ENCODE measurements at regions not wholly inside any gene's neighbourhood (a gene's known extent, or its start where the extent isn't known, plus 50 kb on each side); places are given as distances from the start of the nearest gene placed in this dataset.
A peak's percentile ranks its signal among the peaks of the same experiment; 100 is the strongest.
"Not testable (repeated sequence)": the region's sequence is repeated elsewhere in the genome, so short reads cannot be mapped to it uniquely, and the experiment has no call there.

DNA sequence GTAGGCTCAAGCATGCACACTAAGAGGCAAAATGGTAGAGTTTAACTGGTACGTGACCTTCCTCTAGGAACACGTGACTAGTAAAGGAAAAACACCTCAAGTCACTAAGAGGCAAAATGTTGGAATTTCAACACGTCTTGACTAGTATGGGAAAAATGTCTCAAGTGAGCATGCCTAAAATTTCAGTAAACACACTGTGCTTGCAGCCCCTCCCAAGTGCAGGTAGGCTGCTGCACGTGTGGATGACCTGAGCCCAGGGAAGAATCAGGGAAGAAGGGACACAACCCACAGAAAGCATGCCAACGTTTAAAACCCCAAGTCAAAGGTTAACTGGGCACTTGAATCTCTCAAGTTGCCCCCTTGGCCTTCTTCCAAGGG, 162.2 kb downstream of the TENT5A start:
- H3K27me3 ChIP-seq (ENCODE audit: low read depth, low read length), result no peaks in the 10 kb centered on the region
- H3K4me3 ChIP-seq (ENCODE audit: low read depth in 1 of 2, low read length in 2 of 2), result no peak overlapping the region
- H3K27ac ChIP-seq (ENCODE audit: low read length), result no peak overlapping the region
- no peaks in the 10 kb centered on the region for H3K4me1 ChIP-seq (ENCODE audit: control insufficient read depth in 1 of 2, insufficient read depth in 2 of 2, low read length in 2 of 2)
- H3K36me3 ChIP-seq (ENCODE audit: control insufficient read depth in 1 of 2, insufficient read depth in 2 of 2, low read length in 2 of 2), result no peaks in the 10 kb centered on the region
- no peaks in the 10 kb centered on the region for H3K9me3 ChIP-seq (ENCODE audit: control insufficient read depth in 1 of 2, low read length in 2 of 2)

DNA sequence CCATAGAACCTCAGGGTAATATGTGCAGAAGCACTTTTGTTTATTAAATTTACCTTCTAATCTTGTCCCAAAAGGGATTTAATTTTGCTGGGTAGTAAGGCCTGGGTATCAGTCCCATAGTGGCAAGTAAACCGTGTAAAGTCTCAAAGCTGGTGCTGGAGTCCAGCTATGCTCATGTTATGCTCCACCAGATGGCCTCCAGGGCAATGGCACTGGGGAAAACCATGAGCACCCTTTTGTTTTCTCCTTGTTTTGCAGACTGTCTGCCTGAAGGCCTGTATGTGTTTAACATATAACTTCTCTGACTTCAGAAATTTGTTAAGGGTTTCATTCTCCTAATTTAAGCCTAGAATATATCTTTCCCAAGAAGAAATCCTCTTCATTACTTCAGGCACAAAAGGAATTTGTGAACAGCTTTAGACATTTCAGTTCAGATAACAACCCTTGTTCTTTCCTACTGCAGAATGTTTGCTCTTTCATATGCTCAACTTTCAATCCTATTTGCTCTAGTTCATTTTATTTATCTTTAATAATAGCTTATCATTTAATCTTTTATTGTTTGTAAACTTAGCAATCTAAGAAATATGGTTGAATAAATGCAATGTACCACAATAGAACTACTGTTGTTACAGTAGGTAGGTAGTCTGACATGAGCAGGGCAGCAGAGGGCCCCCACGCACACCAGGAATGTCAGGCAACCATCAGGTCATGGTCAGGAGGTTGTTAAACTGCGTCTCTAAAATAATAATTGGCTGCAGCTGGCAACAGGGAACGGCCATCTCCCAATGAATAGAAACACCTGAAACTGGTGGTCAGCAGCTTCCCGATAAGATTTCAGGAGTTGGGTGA, 162.8 kb downstream of the TENT5A start:
- Histone ChIP-seq H3K4me1 (ENCODE audit: control insufficient read depth in 1 of 2, insufficient read depth in 2 of 2, low read length in 2 of 2) (no peaks in the 10 kb centered on the region), H3K27ac (ENCODE audit: low read length) (no peak overlapping the region), H3K4me3 (ENCODE audit: low read depth in 1 of 2, low read length in 2 of 2) (no peak overlapping the region), H3K9me3 (ENCODE audit: control insufficient read depth in 1 of 2, low read length in 2 of 2) (no peaks in the 10 kb centered on the region), H3K27me3 (ENCODE audit: low read depth, low read length) (no peaks in the 10 kb centered on the region), H3K36me3 (ENCODE audit: control insufficient read depth in 1 of 2, insufficient read depth in 2 of 2, low read length in 2 of 2) (no peaks in the 10 kb centered on the region)

DNA sequence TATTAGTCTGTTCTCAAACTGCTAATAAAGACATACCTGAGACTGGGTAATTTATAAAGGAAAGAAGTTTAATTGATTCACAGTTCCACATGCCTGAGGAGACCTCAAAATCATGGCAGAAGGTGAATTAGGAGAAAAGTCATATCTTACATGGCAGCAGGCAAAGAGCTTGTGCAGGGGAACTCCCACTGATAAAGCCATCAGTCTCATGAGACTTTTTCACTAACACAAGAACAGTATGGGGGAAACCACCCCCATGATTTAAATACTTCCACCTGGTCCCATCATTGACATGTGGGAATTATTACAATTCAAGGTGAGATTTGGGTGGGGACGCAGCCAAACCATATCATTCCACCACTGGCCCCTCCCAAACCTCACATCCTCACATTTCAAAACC, 166.8 kb downstream of the TENT5A start:
- not testable (repeated sequence) for H3K4me1 ChIP-seq (ENCODE audit: control insufficient read depth in 1 of 2, insufficient read depth in 2 of 2, low read length in 2 of 2); H3K9me3 ChIP-seq (ENCODE audit: control insufficient read depth in 1 of 2, low read length in 2 of 2); H3K4me3 ChIP-seq (ENCODE audit: low read depth in 1 of 2, low read length in 2 of 2); H3K27ac ChIP-seq (ENCODE audit: low read length); H3K27me3 ChIP-seq (ENCODE audit: low read depth, low read length); H3K36me3 ChIP-seq (ENCODE audit: control insufficient read depth in 1 of 2, insufficient read depth in 2 of 2, low read length in 2 of 2)

DNA sequence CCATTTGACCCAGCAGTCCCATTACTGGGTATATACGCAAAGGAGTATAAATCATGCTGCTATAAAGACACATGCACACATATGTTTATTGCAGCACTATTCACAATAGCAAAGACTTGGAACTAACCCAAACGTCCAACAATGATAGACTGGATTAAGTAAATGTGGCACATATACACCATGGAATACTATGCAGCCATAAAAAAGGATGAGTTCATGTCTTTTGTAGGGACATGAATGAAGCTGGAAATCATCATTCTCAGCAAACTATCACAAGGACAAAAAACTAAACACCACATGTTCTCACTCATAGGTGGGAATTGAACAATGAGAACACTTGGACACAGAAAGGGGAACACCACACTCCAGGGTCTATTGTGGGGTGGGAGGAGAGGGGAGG, 168.3 kb downstream of the TENT5A start:
- not testable (repeated sequence) for H3K36me3 ChIP-seq (ENCODE audit: control insufficient read depth in 1 of 2, insufficient read depth in 2 of 2, low read length in 2 of 2); H3K27me3 ChIP-seq (ENCODE audit: low read depth, low read length); H3K4me1 ChIP-seq (ENCODE audit: control insufficient read depth in 1 of 2, insufficient read depth in 2 of 2, low read length in 2 of 2); H3K4me3 ChIP-seq (ENCODE audit: low read depth in 1 of 2, low read length in 2 of 2); H3K27ac ChIP-seq (ENCODE audit: low read length); H3K9me3 ChIP-seq (ENCODE audit: control insufficient read depth in 1 of 2, low read length in 2 of 2)

DNA sequence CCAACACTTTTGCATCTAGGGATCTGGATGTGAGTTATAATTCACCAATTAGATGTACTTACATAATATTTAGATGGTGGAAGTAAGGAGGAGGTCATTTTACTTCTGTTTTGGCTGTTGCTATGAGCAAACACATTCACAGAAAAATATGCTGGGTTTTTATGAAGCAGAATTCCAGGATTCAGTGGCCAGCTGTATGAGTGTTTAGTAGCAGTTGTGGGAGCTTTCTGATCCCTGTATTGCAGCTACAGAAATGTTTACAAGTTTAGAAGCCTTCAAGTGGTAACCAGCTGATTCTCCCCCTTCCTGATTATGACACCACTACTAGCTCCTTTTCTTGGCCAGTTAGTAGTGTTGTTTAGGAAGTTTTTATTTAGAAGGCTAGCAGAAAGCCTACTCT, 177.0 kb downstream of the TENT5A start:
- no peak overlapping the region for H3K4me3 ChIP-seq (ENCODE audit: low read depth in 1 of 2, low read length in 2 of 2)
- H3K9me3 ChIP-seq (ENCODE audit: control insufficient read depth in 1 of 2, low read length in 2 of 2), result no peaks in the 10 kb centered on the region
- peaks cover 0 to 22% of the 10 kb centered on the region in 2 donors for H3K4me1 ChIP-seq (ENCODE audit: control insufficient read depth in 1 of 2, insufficient read depth in 2 of 2, low read length in 2 of 2)
- H3K36me3 ChIP-seq (ENCODE audit: control insufficient read depth in 1 of 2, insufficient read depth in 2 of 2, low read length in 2 of 2), result no peaks in the 10 kb centered on the region
- no peak overlapping the region for H3K27ac ChIP-seq (ENCODE audit: low read length)
- H3K27me3 ChIP-seq (ENCODE audit: low read depth, low read length), result no peaks in the 10 kb centered on the region

DNA sequence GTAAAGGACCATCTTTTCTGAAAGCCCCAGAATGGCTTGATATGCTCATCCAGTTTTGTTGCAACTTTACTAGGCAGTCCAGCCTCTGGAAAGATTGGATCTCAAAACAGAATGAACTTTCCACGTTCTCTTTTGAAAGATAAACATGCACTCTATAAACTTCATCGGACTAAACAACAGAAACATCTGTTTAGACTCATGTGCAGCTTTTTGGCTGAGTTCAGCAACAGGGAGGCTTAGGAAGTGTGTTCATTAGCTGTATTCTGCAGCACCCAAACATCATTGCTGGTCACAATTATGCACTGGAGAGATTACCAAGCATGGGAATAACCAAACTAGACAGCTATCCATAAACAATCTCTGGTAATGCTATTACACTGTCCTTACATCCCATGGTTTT, 180.5 kb downstream of the TENT5A start:
- no peaks in the 10 kb centered on the region for H3K27me3 ChIP-seq (ENCODE audit: low read depth, low read length)
- no peak overlapping the region for H3K4me3 ChIP-seq (ENCODE audit: low read depth in 1 of 2, low read length in 2 of 2)
- H3K27ac ChIP-seq (ENCODE audit: low read length), result no peak overlapping the region
- peaks cover 0 to 22% of the 10 kb centered on the region in 2 donors for H3K4me1 ChIP-seq (ENCODE audit: control insufficient read depth in 1 of 2, insufficient read depth in 2 of 2, low read length in 2 of 2)
- H3K36me3 ChIP-seq (ENCODE audit: control insufficient read depth in 1 of 2, insufficient read depth in 2 of 2, low read length in 2 of 2), result no peaks in the 10 kb centered on the region
- H3K9me3 ChIP-seq (ENCODE audit: control insufficient read depth in 1 of 2, low read length in 2 of 2), result no peaks in the 10 kb centered on the region

DNA sequence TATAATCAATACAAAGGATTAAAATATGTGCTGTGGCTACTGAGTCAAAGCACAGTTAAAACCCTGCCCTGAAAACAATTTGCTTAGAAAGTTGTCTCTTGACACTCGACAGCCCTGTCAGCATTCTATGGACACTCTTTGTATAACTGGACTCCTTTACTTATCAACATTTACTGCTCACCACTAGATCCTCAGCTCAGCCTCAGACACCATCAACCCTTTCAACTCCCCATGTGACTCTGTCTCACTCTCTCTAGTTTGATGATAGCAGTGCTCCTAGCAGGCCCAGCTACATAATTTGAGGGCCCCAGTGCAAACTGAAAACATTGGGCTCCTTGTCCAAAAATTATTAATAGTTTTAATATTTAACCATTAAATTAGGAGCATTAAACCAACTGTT, 181.8 kb downstream of the TENT5A start:
- no peak overlapping the region for H3K4me3 ChIP-seq (ENCODE audit: low read depth in 1 of 2, low read length in 2 of 2)
- no peaks in the 10 kb centered on the region for H3K9me3 ChIP-seq (ENCODE audit: control insufficient read depth in 1 of 2, low read length in 2 of 2)
- no peaks in the 10 kb centered on the region for H3K27me3 ChIP-seq (ENCODE audit: low read depth, low read length)
- H3K4me1 ChIP-seq (ENCODE audit: control insufficient read depth in 1 of 2, insufficient read depth in 2 of 2, low read length in 2 of 2), result peaks cover 0 to 13% of the 10 kb centered on the region in 2 donors
- no peak overlapping the region for H3K27ac ChIP-seq (ENCODE audit: low read length)
- H3K36me3 ChIP-seq (ENCODE audit: control insufficient read depth in 1 of 2, insufficient read depth in 2 of 2, low read length in 2 of 2), result no peaks in the 10 kb centered on the region

DNA sequence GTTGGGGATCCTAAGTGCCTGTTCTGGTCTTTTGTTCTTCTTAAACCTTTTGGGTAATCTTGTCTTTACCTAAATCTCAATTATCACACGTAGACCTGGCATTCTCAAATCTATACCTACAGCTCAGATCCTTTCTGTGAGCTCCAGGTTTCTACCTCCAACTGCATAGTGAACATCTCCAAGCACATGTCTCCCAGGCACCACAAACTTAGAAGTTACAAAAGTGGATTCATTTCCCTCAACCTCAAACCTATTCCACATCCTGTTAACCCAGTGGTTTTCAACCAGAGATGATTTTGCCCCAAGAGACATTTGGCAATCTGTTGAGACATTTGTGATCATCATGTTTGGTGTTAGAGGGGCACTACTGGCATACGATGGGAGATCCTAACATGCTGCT, 183.5 kb downstream of the TENT5A start:
- Histone ChIP-seq H3K9me3 (ENCODE audit: control insufficient read depth in 1 of 2, low read length in 2 of 2) (no peaks in the 10 kb centered on the region), H3K36me3 (ENCODE audit: control insufficient read depth in 1 of 2, insufficient read depth in 2 of 2, low read length in 2 of 2) (no peaks in the 10 kb centered on the region), H3K27me3 (ENCODE audit: low read depth, low read length) (no peaks in the 10 kb centered on the region), H3K4me3 (ENCODE audit: low read depth in 1 of 2, low read length in 2 of 2) (no peak overlapping the region), H3K27ac (ENCODE audit: low read length) (no peak overlapping the region), H3K4me1 (ENCODE audit: control insufficient read depth in 1 of 2, insufficient read depth in 2 of 2, low read length in 2 of 2) (peaks cover 0 to 7% of the 10 kb centered on the region in 2 donors)

DNA sequence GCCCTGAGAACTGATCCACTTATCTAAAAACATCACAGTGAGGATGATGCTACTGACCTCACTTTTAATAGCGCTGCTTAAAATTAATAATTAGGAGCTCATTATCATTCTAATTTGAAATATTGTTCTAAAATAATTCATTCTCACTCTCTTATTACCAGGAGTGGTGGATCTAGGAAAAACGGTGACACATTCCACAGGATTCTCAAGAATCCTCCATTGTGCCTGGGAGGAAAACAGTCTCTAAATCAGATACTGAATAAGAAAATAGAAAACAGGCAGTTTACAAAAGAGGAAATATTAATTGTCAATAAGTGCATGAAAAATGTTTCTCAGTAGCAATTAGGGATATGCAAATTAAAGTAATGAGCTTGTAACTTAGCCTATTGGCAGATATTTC, 187.4 kb downstream of the TENT5A start:
- no peak overlapping the region for H3K4me3 ChIP-seq (ENCODE audit: low read depth in 1 of 2, low read length in 2 of 2)
- no peak overlapping the region for H3K27ac ChIP-seq (ENCODE audit: low read length)
- H3K36me3 ChIP-seq (ENCODE audit: control insufficient read depth in 1 of 2, insufficient read depth in 2 of 2, low read length in 2 of 2), result no peaks in the 10 kb centered on the region

DNA sequence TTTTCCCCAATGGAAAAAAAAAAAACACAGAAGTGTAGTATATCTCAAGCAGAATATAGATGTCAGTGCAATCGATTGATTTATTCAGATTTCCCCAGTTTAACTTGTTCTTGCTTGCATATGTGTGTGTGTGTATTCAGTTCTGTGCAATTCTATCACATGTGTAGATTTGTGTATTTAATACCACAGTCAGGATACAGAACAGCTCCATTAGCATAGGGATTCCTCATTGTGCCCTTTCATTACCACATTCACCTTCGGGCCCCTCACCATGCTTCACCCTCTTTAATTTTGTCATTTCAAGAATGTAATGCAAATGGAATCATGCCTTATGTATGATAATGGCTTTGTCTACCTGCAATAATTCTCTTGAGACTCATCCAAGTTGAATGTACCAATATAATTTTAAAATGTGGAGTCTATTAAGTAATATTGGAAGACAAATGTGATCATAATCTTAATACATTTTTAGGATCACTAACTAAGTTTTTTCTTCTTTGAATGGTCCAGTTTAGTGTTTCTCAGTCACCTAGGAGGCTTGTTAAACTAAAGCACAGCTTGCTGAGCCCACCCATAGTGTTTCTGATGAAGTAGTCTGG, 187.9 kb downstream of the TENT5A start:
- H3K36me3 ChIP-seq (ENCODE audit: control insufficient read depth in 1 of 2, insufficient read depth in 2 of 2, low read length in 2 of 2), result no peaks in the 10 kb centered on the region
- no peaks in the 10 kb centered on the region for H3K27me3 ChIP-seq (ENCODE audit: low read depth, low read length)
- H3K4me3 ChIP-seq (ENCODE audit: low read depth in 1 of 2, low read length in 2 of 2), result no peak overlapping the region
- H3K27ac ChIP-seq (ENCODE audit: low read length), result no peak overlapping the region
- H3K9me3 ChIP-seq (ENCODE audit: control insufficient read depth in 1 of 2, low read length in 2 of 2), result no peaks in the 10 kb centered on the region
- H3K4me1 ChIP-seq (ENCODE audit: control insufficient read depth in 1 of 2, insufficient read depth in 2 of 2, low read length in 2 of 2), result peaks cover 6 to 8% of the 10 kb centered on the region in 2 donors

More for the DNA sequence above, 187.4 kb downstream of the TENT5A start:
- H3K9me3 ChIP-seq (ENCODE audit: control insufficient read depth in 1 of 2, low read length in 2 of 2), result no peaks in the 10 kb centered on the region
- H3K27me3 ChIP-seq (ENCODE audit: low read depth, low read length), result no peaks in the 10 kb centered on the region
- H3K4me1 ChIP-seq (ENCODE audit: control insufficient read depth in 1 of 2, insufficient read depth in 2 of 2, low read length in 2 of 2), result peaks cover 6 to 8% of the 10 kb centered on the region in 2 donors

DNA sequence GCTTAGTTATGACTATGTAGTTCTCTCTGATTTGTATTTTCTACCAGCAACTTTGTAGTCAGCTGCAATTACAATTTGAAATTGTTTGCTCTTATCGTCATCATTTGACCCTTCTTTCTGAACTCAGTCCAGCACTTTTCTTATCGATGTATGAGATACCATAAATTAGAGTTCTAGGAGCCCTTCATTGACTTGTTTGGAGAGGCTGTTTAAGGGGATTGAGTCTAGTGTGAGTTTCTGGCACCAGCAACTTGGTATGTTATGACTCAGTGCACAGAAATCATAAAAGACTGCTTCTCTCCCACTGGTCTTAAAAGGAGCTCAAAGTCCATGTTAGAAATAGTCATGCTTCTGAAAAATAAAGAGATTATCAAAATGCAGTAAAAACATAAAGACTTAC, 190.3 kb downstream of the TENT5A start:
- Histone ChIP-seq H3K27me3 (ENCODE audit: low read depth, low read length) (no peaks in the 10 kb centered on the region), H3K4me3 (ENCODE audit: low read depth in 1 of 2, low read length in 2 of 2) (peak overlapping the region in 1 of 2 donors; percentile 40), H3K4me1 (ENCODE audit: control insufficient read depth in 1 of 2, insufficient read depth in 2 of 2, low read length in 2 of 2) (peaks cover 6 to 8% of the 10 kb centered on the region in 2 donors), H3K27ac (ENCODE audit: low read length) (peak overlapping the region; percentile 46), H3K36me3 (ENCODE audit: control insufficient read depth in 1 of 2, insufficient read depth in 2 of 2, low read length in 2 of 2) (no peaks in the 10 kb centered on the region), H3K9me3 (ENCODE audit: control insufficient read depth in 1 of 2, low read length in 2 of 2) (no peaks in the 10 kb centered on the region)

DNA sequence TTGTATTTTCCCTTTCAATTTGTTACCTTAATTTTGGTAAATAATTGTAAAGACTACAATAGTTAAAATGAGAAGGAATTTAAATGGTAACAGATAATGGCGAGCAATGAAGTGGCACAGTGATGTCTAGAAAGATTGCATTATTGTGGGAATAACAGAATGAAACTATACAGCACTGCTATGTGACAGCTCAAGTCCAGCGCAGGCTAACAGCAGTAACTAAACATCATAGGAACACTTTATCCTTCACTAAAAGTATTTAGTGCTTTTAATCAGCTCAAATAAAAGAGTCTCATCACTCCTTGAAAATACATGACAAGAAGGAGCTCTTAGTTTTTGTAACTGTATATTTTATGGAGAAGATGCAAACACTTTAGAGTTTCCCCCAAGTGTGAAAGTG, 190.8 kb downstream of the TENT5A start:
- H3K27me3 ChIP-seq (ENCODE audit: low read depth, low read length), result no peaks in the 10 kb centered on the region
- no peaks in the 10 kb centered on the region for H3K9me3 ChIP-seq (ENCODE audit: control insufficient read depth in 1 of 2, low read length in 2 of 2)
- peak overlapping the region; percentile 19 to 40 for H3K4me3 ChIP-seq (ENCODE audit: low read depth in 1 of 2, low read length in 2 of 2)
- H3K4me1 ChIP-seq (ENCODE audit: control insufficient read depth in 1 of 2, insufficient read depth in 2 of 2, low read length in 2 of 2), result peaks cover 6 to 8% of the 10 kb centered on the region in 2 donors
- peak overlapping the region; percentile 46 for H3K27ac ChIP-seq (ENCODE audit: low read length)
- H3K36me3 ChIP-seq (ENCODE audit: control insufficient read depth in 1 of 2, insufficient read depth in 2 of 2, low read length in 2 of 2), result no peaks in the 10 kb centered on the region

All from muscle layer of duodenum (tissue), 2 donors.